ENCODE measurements at regions not wholly inside any gene's neighbourhood (a gene's known extent, or its start where the extent isn't known, plus 50 kb on each side); places are given as distances from the start of the nearest gene placed in this dataset.
A peak's percentile ranks its signal among the peaks of the same experiment; 100 is the strongest.

GRCh38 chr2:9102861-9103662 is 99.6 kb upstream of the MBOAT2 start:
- Histone ChIP-seq H3K4me3 (ENCODE audit: low read length) (peak overlapping the region; percentile 5; the same call in 1 of the 2 replicates), H3K9ac (ENCODE audit: low read depth, low read length) (no peak overlapping the region), H3K27ac (ENCODE audit: low read depth, low read length) (no peak overlapping the region), H3K9me3 (ENCODE audit: insufficient read depth, low read depth, low read length) (no peaks in the 10 kb centered on the region), H3K36me3 (ENCODE audit: insufficient read depth, low read length) (no peaks in the 10 kb centered on the region), H3K4me1 (ENCODE audit: insufficient read depth, low read length) (peaks cover 15% of the 10 kb centered on the region), H3K27me3 (ENCODE audit: insufficient read depth, low read length) (no peaks in the 10 kb centered on the region)
- WGBS = 80% methylated on average over 21 of the region's 21 CpGs

DNA sequence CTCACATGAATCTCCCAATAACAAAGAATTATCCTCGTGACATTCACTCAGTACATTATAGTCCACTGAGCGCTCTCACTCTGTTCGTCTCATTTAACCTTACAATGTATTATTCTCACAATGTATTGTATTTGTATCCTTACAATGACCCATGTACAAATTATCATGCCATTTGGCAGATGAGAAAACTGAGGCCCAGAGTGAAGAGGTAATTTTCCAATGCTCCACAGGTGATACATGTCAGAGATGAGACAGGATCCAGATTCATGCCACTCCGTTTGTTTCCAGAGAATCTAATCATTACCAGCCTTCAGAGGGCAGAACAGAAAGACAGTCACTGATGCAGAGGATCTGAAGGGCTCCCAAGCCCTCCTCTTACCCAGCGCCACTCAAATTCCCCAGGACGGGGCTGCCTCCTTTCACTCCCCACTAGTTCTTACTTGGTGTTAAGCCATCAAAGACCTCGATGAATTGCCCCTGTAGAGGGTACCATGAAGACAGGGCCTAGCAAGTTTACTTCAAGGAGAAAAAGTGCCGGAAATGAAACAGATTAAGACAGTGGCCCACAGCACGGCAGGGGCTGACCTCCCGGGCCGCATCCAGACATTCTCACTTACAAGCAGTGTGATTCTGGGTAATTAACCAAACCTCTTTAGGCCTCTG is 98.4 kb upstream of the MBOAT2 start:
- WGBS = 92% methylated on average over 11 of the region's 11 CpGs

DNA sequence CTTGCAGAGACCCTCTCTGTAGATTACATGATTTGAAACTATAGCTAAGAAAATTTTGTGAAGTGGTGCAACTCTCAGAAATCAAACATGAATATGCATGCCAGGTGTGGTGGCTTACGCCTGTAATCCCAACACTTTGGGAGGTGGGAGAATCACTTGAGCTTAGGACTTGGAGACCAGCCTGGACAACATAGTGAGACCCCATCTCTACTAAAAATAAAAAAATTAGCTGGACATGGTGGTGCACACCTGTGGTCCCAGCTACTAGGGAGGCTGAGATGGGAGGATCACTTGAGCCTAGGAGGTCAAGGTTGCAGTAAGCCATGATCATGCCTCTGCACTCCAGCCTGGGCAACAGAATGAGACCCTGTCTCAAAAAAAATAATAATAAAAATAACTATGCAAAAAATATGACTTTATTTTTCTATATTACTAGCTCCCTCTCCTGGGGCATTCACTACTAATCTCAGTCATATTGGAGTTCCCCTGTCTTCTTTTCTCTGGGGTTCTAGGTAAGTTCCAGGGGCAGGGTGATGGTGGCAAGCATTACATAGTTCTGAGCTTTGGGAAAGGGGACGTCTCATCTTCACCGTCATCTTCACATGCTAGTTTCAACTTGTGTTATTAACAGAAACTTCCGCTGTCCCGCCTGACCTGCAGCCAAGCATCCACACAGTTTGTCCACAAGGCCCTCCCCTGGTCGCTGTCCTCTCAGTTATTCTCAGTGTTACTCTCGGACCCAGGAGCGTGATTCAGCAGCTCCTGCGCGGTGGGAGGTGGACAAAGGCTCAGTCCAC is 96.8 kb upstream of the MBOAT2 start:
- H3K4me3 ChIP-seq (ENCODE audit: low read length) = no peak overlapping the region
- no peaks in the 10 kb centered on the region for H3K9me3 ChIP-seq (ENCODE audit: insufficient read depth, low read depth, low read length)
- 94% methylated on average over 10 of the region's 10 CpGs for WGBS
- peaks cover under 1% of the 10 kb centered on the region; the same call in 1 of the 2 replicates for H3K27me3 ChIP-seq (ENCODE audit: insufficient read depth, low read length)
- no peaks in the 10 kb centered on the region for H3K36me3 ChIP-seq (ENCODE audit: insufficient read depth, low read length)
- H3K4me1 ChIP-seq (ENCODE audit: insufficient read depth, low read length) = peaks cover 16% of the 10 kb centered on the region
- no peak overlapping the region for H3K9ac ChIP-seq (ENCODE audit: low read depth, low read length)
- H3K27ac ChIP-seq (ENCODE audit: low read depth, low read length) = no peak overlapping the region

More for the DNA sequence above, 98.4 kb upstream of the MBOAT2 start:
- Histone ChIP-seq H3K27ac (ENCODE audit: low read depth, low read length) (no peak overlapping the region), H3K9me3 (ENCODE audit: insufficient read depth, low read depth, low read length) (no peaks in the 10 kb centered on the region), H3K27me3 (ENCODE audit: insufficient read depth, low read length) (no peaks in the 10 kb centered on the region), H3K36me3 (ENCODE audit: insufficient read depth, low read length) (no peaks in the 10 kb centered on the region), H3K4me3 (ENCODE audit: low read length) (no peak overlapping the region), H3K4me1 (ENCODE audit: insufficient read depth, low read length) (peaks cover 15% of the 10 kb centered on the region), H3K9ac (ENCODE audit: low read depth, low read length) (no peak overlapping the region)

DNA sequence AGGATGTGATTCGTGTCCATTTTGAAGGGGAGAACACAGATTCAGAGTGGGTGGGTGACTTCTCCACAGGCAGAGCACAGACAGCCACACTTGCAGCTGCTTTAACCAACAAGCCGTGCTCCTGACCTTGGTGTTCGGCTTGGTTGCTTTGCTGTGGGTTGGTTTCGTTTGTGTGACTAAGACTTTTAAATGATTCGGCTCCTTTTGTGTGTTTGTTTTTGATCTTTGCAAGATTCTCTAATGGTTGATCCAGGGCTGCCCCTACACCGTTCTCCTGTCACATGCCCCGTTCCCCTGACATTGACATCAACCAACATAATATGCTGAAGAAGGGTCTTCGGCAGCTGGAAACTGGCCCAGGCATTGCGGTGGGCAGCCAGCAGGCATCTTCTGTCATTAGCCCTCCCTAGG is 95.9 kb upstream of the MBOAT2 start:
- H3K27ac ChIP-seq (ENCODE audit: low read depth, low read length) = no peak overlapping the region
- no peaks in the 10 kb centered on the region for H3K36me3 ChIP-seq (ENCODE audit: insufficient read depth, low read length)
- H3K4me3 ChIP-seq (ENCODE audit: low read length) = no peak overlapping the region
- WGBS = 76% methylated on average over 9 of the region's 9 CpGs
- peaks cover 4% of the 10 kb centered on the region; the same call in 1 of the 2 replicates for H3K27me3 ChIP-seq (ENCODE audit: insufficient read depth, low read length)
- H3K9me3 ChIP-seq (ENCODE audit: insufficient read depth, low read depth, low read length) = no peaks in the 10 kb centered on the region
- H3K9ac ChIP-seq (ENCODE audit: low read depth, low read length) = no peak overlapping the region
- H3K4me1 ChIP-seq (ENCODE audit: insufficient read depth, low read length) = peaks cover 20% of the 10 kb centered on the region

GRCh38 chr2:9097892-9098291 is 94.4 kb upstream of the MBOAT2 start:
- H3K36me3 ChIP-seq (ENCODE audit: insufficient read depth, low read length) = no peaks in the 10 kb centered on the region
- H3K9me3 ChIP-seq (ENCODE audit: insufficient read depth, low read depth, low read length) = no peaks in the 10 kb centered on the region
- H3K27me3 ChIP-seq (ENCODE audit: insufficient read depth, low read length) = peaks cover 4% of the 10 kb centered on the region; the same call in 1 of the 2 replicates
- 93% methylated on average over 7 of the region's 7 CpGs for WGBS
- H3K9ac ChIP-seq (ENCODE audit: low read depth, low read length) = no peak overlapping the region
- H3K4me3 ChIP-seq (ENCODE audit: low read length) = no peak overlapping the region
- no peak overlapping the region for H3K27ac ChIP-seq (ENCODE audit: low read depth, low read length)
- H3K4me1 ChIP-seq (ENCODE audit: insufficient read depth, low read length) = peaks cover 12% of the 10 kb centered on the region

- peaks cover 4% of the 10 kb centered on the region; the same call in 1 of the 2 replicates for H3K27me3 ChIP-seq (ENCODE audit: insufficient read depth, low read length)
- H3K36me3 ChIP-seq (ENCODE audit: insufficient read depth, low read length) = no peaks in the 10 kb centered on the region
- no peak overlapping the region for H3K27ac ChIP-seq (ENCODE audit: low read depth, low read length)
- peaks cover 5% of the 10 kb centered on the region for H3K4me1 ChIP-seq (ENCODE audit: insufficient read depth, low read length)
- WGBS = 87% methylated on average over 8 of the region's 8 CpGs
- no peak overlapping the region for H3K9ac ChIP-seq (ENCODE audit: low read depth, low read length)
- H3K9me3 ChIP-seq (ENCODE audit: insufficient read depth, low read depth, low read length) = no peaks in the 10 kb centered on the region
- H3K4me3 ChIP-seq (ENCODE audit: low read length) = no peak overlapping the region
Observed at GRCh38 chr2:9097239-9097638, 93.8 kb upstream of the MBOAT2 start.

GRCh38 chr2:9096761-9097160 is 93.3 kb upstream of the MBOAT2 start:
- Histone ChIP-seq H3K9me3 (ENCODE audit: insufficient read depth, low read depth, low read length) (no peaks in the 10 kb centered on the region), H3K9ac (ENCODE audit: low read depth, low read length) (no peak overlapping the region), H3K27me3 (ENCODE audit: insufficient read depth, low read length) (peaks cover 4% of the 10 kb centered on the region; the same call in 1 of the 2 replicates), H3K36me3 (ENCODE audit: insufficient read depth, low read length) (no peaks in the 10 kb centered on the region), H3K27ac (ENCODE audit: low read depth, low read length) (no peak overlapping the region), H3K4me3 (ENCODE audit: low read length) (no peak overlapping the region), H3K4me1 (ENCODE audit: insufficient read depth, low read length) (peaks cover 4% of the 10 kb centered on the region; the same call in 1 of the 2 replicates)
- WGBS = 93% methylated on average over 13 of the region's 13 CpGs

DNA sequence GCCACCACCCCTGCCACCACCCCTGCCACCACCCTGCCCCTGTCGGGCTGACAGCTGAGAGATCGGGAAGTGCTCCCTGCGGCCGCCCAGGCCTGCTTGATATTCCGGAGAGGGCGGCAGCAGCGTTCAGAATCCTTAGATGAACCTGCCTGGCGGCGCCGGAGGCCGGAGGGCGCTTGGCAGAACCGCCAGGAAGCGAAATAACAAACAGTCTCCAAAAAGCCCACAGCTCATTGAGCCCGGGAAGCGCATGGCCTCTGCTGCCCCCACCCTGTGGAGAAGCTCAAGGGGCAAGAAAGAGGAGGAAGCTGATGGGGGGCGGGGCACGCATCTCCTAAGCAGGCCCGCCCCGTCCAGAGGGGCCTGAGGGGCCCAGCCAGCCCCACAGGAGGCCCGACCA is 92.2 kb upstream of the MBOAT2 start:
- no peak overlapping the region for H3K9ac ChIP-seq (ENCODE audit: low read depth, low read length)
- H3K9me3 ChIP-seq (ENCODE audit: insufficient read depth, low read depth, low read length) = no peaks in the 10 kb centered on the region
- H3K36me3 ChIP-seq (ENCODE audit: insufficient read depth, low read length) = no peaks in the 10 kb centered on the region
- no peak overlapping the region for H3K27ac ChIP-seq (ENCODE audit: low read depth, low read length)
- peaks cover 4% of the 10 kb centered on the region; the same call in 1 of the 2 replicates for H3K4me1 ChIP-seq (ENCODE audit: insufficient read depth, low read length)
- 14% methylated on average over 21 of the region's 21 CpGs for WGBS
- peaks cover 4% of the 10 kb centered on the region; the same call in 1 of the 2 replicates for H3K27me3 ChIP-seq (ENCODE audit: insufficient read depth, low read length)
- no peak overlapping the region; the same call in 1 of the 2 replicates for H3K4me3 ChIP-seq (ENCODE audit: low read length)

DNA sequence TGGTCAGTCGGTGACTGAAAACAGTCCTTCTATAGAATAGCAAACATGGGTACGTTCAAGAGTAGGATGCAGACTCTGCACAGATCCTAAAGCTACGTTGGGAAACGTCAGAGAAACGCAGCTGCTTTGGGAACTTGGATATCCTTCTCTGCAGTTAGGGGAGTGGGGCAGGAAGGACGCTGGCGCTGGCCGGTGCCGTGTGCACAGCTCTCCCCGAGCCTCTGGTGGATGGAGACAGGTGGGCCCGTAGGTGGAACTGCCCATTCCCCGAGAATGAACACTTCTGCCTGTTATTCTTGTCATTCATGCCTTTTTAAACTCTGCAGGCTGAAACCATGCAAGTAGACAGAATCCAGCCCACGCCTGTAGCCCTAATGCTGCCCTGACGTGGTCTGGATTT is 91.7 kb upstream of the MBOAT2 start:
- Histone ChIP-seq H3K9me3 (ENCODE audit: insufficient read depth, low read depth, low read length) (no peaks in the 10 kb centered on the region), H3K4me1 (ENCODE audit: insufficient read depth, low read length) (peaks cover 4% of the 10 kb centered on the region; the same call in 1 of the 2 replicates), H3K27me3 (ENCODE audit: insufficient read depth, low read length) (peaks cover 4% of the 10 kb centered on the region; the same call in 1 of the 2 replicates), H3K36me3 (ENCODE audit: insufficient read depth, low read length) (no peaks in the 10 kb centered on the region), H3K4me3 (ENCODE audit: low read length) (no peak overlapping the region), H3K27ac (ENCODE audit: low read depth, low read length) (no peak overlapping the region), H3K9ac (ENCODE audit: low read depth, low read length) (no peak overlapping the region)
- 76% methylated on average over 14 of the region's 14 CpGs for WGBS

- H3K4me3 ChIP-seq (ENCODE audit: low read length) = no peak overlapping the region
- H3K27ac ChIP-seq (ENCODE audit: low read depth, low read length) = no peak overlapping the region
- WGBS = 89% methylated on average over 14 of the region's 14 CpGs
Observed at GRCh38 chr2:9094117-9094516, 90.6 kb upstream of the MBOAT2 start.

More at GRCh38 chr2:9094117-9094516, 90.6 kb upstream of the MBOAT2 start:
- Histone ChIP-seq H3K36me3 (ENCODE audit: insufficient read depth, low read length) (no peaks in the 10 kb centered on the region), H3K4me1 (ENCODE audit: insufficient read depth, low read length) (peaks cover 4% of the 10 kb centered on the region; the same call in 1 of the 2 replicates), H3K9ac (ENCODE audit: low read depth, low read length) (no peak overlapping the region), H3K9me3 (ENCODE audit: insufficient read depth, low read depth, low read length) (no peaks in the 10 kb centered on the region), H3K27me3 (ENCODE audit: insufficient read depth, low read length) (peaks cover 4% of the 10 kb centered on the region; the same call in 1 of the 2 replicates)

All from HUES64 (cell line).